DND-41 (cell line): ENCODE measurements at regions not wholly inside any gene's neighbourhood (a gene's known extent, or its start where the extent isn't known, plus 50 kb on each side); places are given as distances from the start of the nearest gene placed in this dataset.

Source experiments
- CTCF ChIP-seq: IDR thresholded peaks from 2 replicates; pipeline ENCODE4 v1.5.1; 2012; ENCODE audit warnings: borderline replicate concordance, low read length, moderate library complexity, mild to moderate bottlenecking; ENCODE audit not compliant: poor library complexity, severe bottlenecking; ENCODE audit errors: extremely low read depth
- EZH2 ChIP-seq: IDR thresholded peaks from 3 replicates; pipeline ENCODE4 v1.6.1; 2012; ENCODE audit warnings: borderline replicate concordance, low read depth, mild to moderate bottlenecking, moderate library complexity, low read length, inconsistent platforms; ENCODE audit not compliant: severe bottlenecking

- no peak for TF ChIP-seq CTCF
- TF ChIP-seq EZH2, result no peak
Observed at GRCh38 chr4:112895811-112896608, 153.4 kb upstream of the ANK2 start.
